SK-N-SH (cell line): ENCODE measurements at regions not wholly inside any gene's neighbourhood (a gene's known extent, or its start where the extent isn't known, plus 50 kb on each side); places are given as distances from the start of the nearest gene placed in this dataset.

Experiments
- CTCF ChIA-PET: fragments of 300-600, 350-600 bp; formaldehyde crosslinking; extraction: SDS; loops from one replicate; lab custom pipeline; 2021; lab: Yijun Ruan, JAX
- POLR2A ChIA-PET: fragments of 350-600 bp; sonication (Branson Sonifier 250); formaldehyde crosslinking; extraction: SDS; loops from one replicate; lab custom pipeline; 2020; ENCODE audit warnings: antibody characterized with exemption, inconsistent platforms; lab: Yijun Ruan, JAX
- DNase-seq: peaks from one replicate; pipeline ENCODE4 v3.0.0; 2012
- H2AFZ ChIP-seq: fragments of 200-600 bp; sonication (generic); 2 replicates; pipeline ENCODE4 v1.8.1; 2016; ENCODE audit warnings: antibody characterized with exemption, mild to moderate bottlenecking, low read depth
- H3F3A ChIP-seq: fragments of 200-600 bp; sonication (generic); replicated peaks from 2 replicates; pipeline ENCODE3; 2016; ENCODE audit warnings: antibody characterized with exemption, mild to moderate bottlenecking; ENCODE audit not compliant: insufficient read depth
- H3K27ac ChIP-seq, 2 experiments: fragments of 200-500 bp in 1 of 2; fragments of 200-600 bp in 1 of 2; sonication (Bioruptor generic) in 1 of 2; sonication (generic), shearing (Covaris generic) in 1 of 2; 2 replicates each; pipeline versions ENCODE4 v1.5.1 to v1.6.1; 2014 to 2016; ENCODE audit warnings: low read depth in 2 of 2, inconsistent platforms in 1 of 2, low read length in 1 of 2, mild to moderate bottlenecking in 1 of 2, mixed read lengths in 1 of 2
- H3K27me3 ChIP-seq: fragments of 200-600 bp; sonication (generic), shearing (Covaris generic); 2 replicates; pipeline ENCODE4 v1.6.1; 2016; ENCODE audit warnings: mixed run types; ENCODE audit not compliant: insufficient read depth
- H3K36me3 ChIP-seq, 2 experiments: fragments of 200-500 bp in 1 of 2; fragments of 200-600 bp in 1 of 2; sonication (Bioruptor generic) in 1 of 2; sonication (generic) in 1 of 2; replicated peaks in 1 of 2; 2 replicates each; pipeline versions ENCODE3 to v1.5.1; 2014 to 2016; ENCODE audit warnings: low read length in 1 of 2, mild to moderate bottlenecking in 1 of 2; ENCODE audit not compliant: insufficient read depth in 2 of 2, control insufficient read depth in 1 of 2
- H3K4me1 ChIP-seq, 2 experiments: fragments of 200-500 bp in 1 of 2; fragments of 200-600 bp in 1 of 2; sonication (Bioruptor generic) in 1 of 2; sonication (generic), shearing (Covaris generic) in 1 of 2; 2 replicates each; pipeline versions ENCODE4 v1.5.1 to v1.6.1; 2014 to 2016; ENCODE audit warnings: low read depth in 1 of 2, low read length in 1 of 2, mixed run types in 1 of 2; ENCODE audit not compliant: insufficient read depth in 2 of 2, control insufficient read depth in 1 of 2
- H3K4me2 ChIP-seq: fragments of 200-600 bp; sonication (generic), shearing (Covaris generic); 2 replicates; pipeline ENCODE4 v1.6.1; 2017; ENCODE audit warnings: mixed run types
- H3K4me3 ChIP-seq, 2 experiments: fragments of 200-500 bp in 1 of 2; fragments of 200-600 bp in 1 of 2; sonication (Bioruptor generic) in 1 of 2; sonication (generic), shearing (Covaris generic) in 1 of 2; 2 replicates each; pipeline versions ENCODE4 v1.5.1 to v1.8.1; 2014 to 2016; ENCODE audit warnings: low read depth in 2 of 2, inconsistent platforms in 1 of 2, low read length in 1 of 2, mild to moderate bottlenecking in 1 of 2, mixed read lengths in 1 of 2, moderate library complexity in 1 of 2
- H3K79me2 ChIP-seq: fragments of 200-600 bp; sonication (generic); 2 replicates; pipeline ENCODE4 v1.8.1; 2017; ENCODE audit warnings: mild to moderate bottlenecking; ENCODE audit not compliant: insufficient read depth
- H3K9ac ChIP-seq: fragments of 200-600 bp; sonication (generic); 2 replicates; pipeline ENCODE4 v1.6.1; 2017; ENCODE audit warnings: mixed run types
- H3K9me2 ChIP-seq: fragments of 200-600 bp; sonication (generic); 2 replicates; pipeline ENCODE4 v1.6.1; 2017; ENCODE audit warnings: mixed run types
- H3K9me3 ChIP-seq: fragments of 200-600 bp; sonication (generic); 2 replicates; pipeline ENCODE4 v1.6.1; 2017; ENCODE audit warnings: mixed run types, mild to moderate bottlenecking, moderate library complexity
- H4K20me1 ChIP-seq: fragments of 200-600 bp; sonication (generic); 2 replicates; pipeline ENCODE4 v1.6.1; 2017; ENCODE audit warnings: mild to moderate bottlenecking, mixed run types; ENCODE audit not compliant: insufficient read depth
- CHD2 ChIP-seq: fragments of 150-350 bp; IDR thresholded peaks from 2 replicates; pipeline ENCODE4 v1.6.1; 2018; ENCODE audit warnings: low read length; ENCODE audit not compliant: partially characterized antibody
- ELF1 ChIP-seq: IDR thresholded peaks from 2 replicates; pipeline ENCODE4 v1.4.0; 2012
- EP300 ChIP-seq, 2 experiments: IDR thresholded peaks; 2 replicates each; pipeline versions ENCODE4 v1.4.0 to v1.6.1; 2012; ENCODE audit warnings: borderline replicate concordance in 1 of 2, low read depth in 1 of 2, low read length in 1 of 2
- EZH2phosphoT487 ChIP-seq: fragments of 200-600 bp; sonication (generic); IDR thresholded peaks from 2 replicates; pipeline ENCODE4 v1.6.1; 2017; ENCODE audit warnings: low read depth, mixed run types, mild to moderate bottlenecking, antibody characterized with exemption, moderate library complexity, borderline replicate concordance
- FOSL2 ChIP-seq: IDR thresholded peaks from 2 replicates; pipeline ENCODE4 v1.4.0; 2012; ENCODE audit warnings: low read depth, mild to moderate bottlenecking, moderate library complexity, borderline replicate concordance
- FOXJ3 ChIP-seq: sonication (generic); formaldehyde crosslinking; IDR thresholded peaks from 2 replicates; pipeline ENCODE4 v1.5.1; 2020; ENCODE audit warnings: mild to moderate bottlenecking, missing genetic modification reagents
- GATA2 ChIP-seq: sonication (generic); formaldehyde crosslinking; IDR thresholded peaks from 2 replicates; pipeline ENCODE4 v1.5.0; 2020; ENCODE audit warnings: mild to moderate bottlenecking, missing genetic modification reagents
- JUND ChIP-seq: IDR thresholded peaks from 2 replicates; pipeline ENCODE4 v1.4.0; 2012
- MEF2A ChIP-seq: IDR thresholded peaks from 2 replicates; pipeline ENCODE4 v1.4.0; 2012; ENCODE audit warnings: low read depth, borderline replicate concordance
- RAD21 ChIP-seq: IDR thresholded peaks from 2 replicates; pipeline ENCODE4 v1.6.1; 2012; ENCODE audit warnings: mild to moderate bottlenecking, low read length
- SIN3A ChIP-seq: IDR thresholded peaks from 2 replicates; pipeline ENCODE4 v1.6.1; 2012; ENCODE audit warnings: low read depth, mild to moderate bottlenecking, low read length, moderate library complexity, borderline replicate concordance
- SMC3 ChIP-seq: IDR thresholded peaks from 2 replicates; pipeline ENCODE4 v1.6.1; 2012; ENCODE audit warnings: low read depth, low read length, improper control_type of control experiment
- TAF1 ChIP-seq: IDR thresholded peaks from 2 replicates; pipeline ENCODE4 v1.6.1; 2012; ENCODE audit warnings: low read depth, mild to moderate bottlenecking, low read length, moderate library complexity, borderline replicate concordance
- TCF12 ChIP-seq: IDR thresholded peaks from 2 replicates; pipeline ENCODE4 v1.4.0; 2012
- WGBS: methylation state at CpG from one replicate; pipeline ENCODE4 v1.1.6; 2017; ENCODE audit warnings: low lambda C conversion rate; 5-methylcytosine and 5-hydroxymethylcytosine counted together
- TF ChIP-seq, protein P1 (sequence below): fragments of 150-350 bp; IDR thresholded peaks from 2 replicates; pipeline ENCODE4 v1.6.1; 2016; ENCODE audit warnings: mild to moderate bottlenecking, low read depth, low read length
- TF ChIP-seq, protein P2 (sequence below): fragments of 200-600 bp; sonication (generic); IDR thresholded peaks from 2 replicates; pipeline ENCODE4 v1.6.1; 2017; ENCODE audit warnings: antibody characterized with exemption, mild to moderate bottlenecking, moderate library complexity
- TF ChIP-seq, protein P3 (sequence below): fragments of 150-350 bp; IDR thresholded peaks from 2 replicates; pipeline ENCODE4 v1.6.1; 2017; ENCODE audit warnings: antibody characterized with exemption, low read length, low read depth, borderline replicate concordance
- TF ChIP-seq, protein P4 (sequence below): IDR thresholded peaks from 2 replicates; pipeline ENCODE4 v1.4.0; 2012; ENCODE audit warnings: low read depth, borderline replicate concordance
- TF ChIP-seq, protein P5 (sequence below): IDR thresholded peaks from 2 replicates; pipeline ENCODE4 v1.4.0; 2012; ENCODE audit warnings: low read depth, borderline replicate concordance

DNA sequence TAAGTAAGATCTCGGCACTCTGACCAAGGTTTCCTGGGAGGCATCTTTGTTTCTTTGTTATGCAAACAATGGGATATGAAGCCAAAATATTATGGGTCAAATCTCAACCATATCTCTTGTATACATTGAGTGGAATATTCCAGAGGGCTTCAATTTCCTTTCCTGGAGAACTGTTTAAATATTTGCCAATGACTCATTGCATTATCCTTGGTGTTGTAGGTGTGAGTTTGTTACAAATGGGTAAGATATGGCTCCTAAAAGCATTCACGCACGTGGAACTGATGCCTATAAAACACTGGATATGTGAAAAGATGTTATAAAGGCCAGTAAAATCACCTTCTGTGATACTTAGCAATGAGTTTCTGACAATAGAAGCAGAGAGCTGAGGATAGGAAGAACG is 150.5 kb upstream of the WDR1 start (continued):
- TF ChIP-seq, protein P1, sequence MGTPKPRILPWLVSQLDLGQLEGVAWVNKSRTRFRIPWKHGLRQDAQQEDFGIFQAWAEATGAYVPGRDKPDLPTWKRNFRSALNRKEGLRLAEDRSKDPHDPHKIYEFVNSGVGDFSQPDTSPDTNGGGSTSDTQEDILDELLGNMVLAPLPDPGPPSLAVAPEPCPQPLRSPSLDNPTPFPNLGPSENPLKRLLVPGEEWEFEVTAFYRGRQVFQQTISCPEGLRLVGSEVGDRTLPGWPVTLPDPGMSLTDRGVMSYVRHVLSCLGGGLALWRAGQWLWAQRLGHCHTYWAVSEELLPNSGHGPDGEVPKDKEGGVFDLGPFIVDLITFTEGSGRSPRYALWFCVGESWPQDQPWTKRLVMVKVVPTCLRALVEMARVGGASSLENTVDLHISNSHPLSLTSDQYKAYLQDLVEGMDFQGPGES, result no peak
- TF ChIP-seq TAF1, result no peak
- no peak for TF ChIP-seq FOXJ3 (CRISPR knock-in tag)
- TF ChIP-seq, all 33 proteins: peak for 0

DNA sequence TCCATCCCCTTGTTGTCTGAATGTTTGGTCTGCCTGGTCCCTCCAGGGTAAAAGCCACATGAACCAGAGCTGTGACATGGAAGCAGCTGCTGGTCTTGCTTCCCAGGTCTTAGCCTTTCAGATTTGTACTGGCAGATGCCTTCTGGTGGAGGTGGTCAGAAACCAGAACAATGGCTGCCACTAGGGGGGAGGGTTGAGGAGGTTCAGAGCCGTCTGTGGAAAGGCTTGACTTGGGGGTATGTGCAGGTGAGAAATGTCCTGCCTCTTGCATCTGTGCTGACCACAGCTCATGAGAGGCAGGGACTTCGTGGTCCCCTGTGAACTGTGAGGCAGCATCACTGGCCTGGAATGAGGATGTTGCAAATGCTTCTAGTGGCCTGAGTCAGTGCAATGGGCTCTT is 144.2 kb upstream of the WDR1 start:
- H3K4me1 ChIP-seq, result no peaks in the 10 kb centered on the region
- no peaks in the 10 kb centered on the region for H3F3A ChIP-seq

More for the DNA sequence above, 144.2 kb upstream of the WDR1 start:
- H3K9ac ChIP-seq, result no peak overlapping the region
- ChIA-PET CTCF (no interaction called here), POLR2A (no interaction called here)
- H3K9me2 ChIP-seq, result no peaks in the 10 kb centered on the region
- H3K4me3 ChIP-seq, result no peak overlapping the region
- H2AFZ ChIP-seq, result no peak overlapping the region
- H3K27ac ChIP-seq, result no peak overlapping the region
- TF ChIP-seq FOXJ3 (CRISPR knock-in tag) (no peak), EZH2phosphoT487 (no peak), FOSL2 (no peak), GATA2 (CRISPR knock-in tag) (no peak), RAD21 (no peak), MEF2A (no peak), TCF12 (no peak), SIN3A (no peak), ELF1 (no peak), EP300 (IDR thresholded peaks at IDR 0.05; ENCODE audit: borderline replicate concordance in 1 of 2, low read depth in 1 of 2, low read length in 1 of 2) (no peak), JUND (no peak), CHD2 (no peak), SMC3 (no peak)
- TF ChIP-seq, protein P2, sequence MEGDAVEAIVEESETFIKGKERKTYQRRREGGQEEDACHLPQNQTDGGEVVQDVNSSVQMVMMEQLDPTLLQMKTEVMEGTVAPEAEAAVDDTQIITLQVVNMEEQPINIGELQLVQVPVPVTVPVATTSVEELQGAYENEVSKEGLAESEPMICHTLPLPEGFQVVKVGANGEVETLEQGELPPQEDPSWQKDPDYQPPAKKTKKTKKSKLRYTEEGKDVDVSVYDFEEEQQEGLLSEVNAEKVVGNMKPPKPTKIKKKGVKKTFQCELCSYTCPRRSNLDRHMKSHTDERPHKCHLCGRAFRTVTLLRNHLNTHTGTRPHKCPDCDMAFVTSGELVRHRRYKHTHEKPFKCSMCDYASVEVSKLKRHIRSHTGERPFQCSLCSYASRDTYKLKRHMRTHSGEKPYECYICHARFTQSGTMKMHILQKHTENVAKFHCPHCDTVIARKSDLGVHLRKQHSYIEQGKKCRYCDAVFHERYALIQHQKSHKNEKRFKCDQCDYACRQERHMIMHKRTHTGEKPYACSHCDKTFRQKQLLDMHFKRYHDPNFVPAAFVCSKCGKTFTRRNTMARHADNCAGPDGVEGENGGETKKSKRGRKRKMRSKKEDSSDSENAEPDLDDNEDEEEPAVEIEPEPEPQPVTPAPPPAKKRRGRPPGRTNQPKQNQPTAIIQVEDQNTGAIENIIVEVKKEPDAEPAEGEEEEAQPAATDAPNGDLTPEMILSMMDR, result no peak
- TF ChIP-seq, protein P3, sequence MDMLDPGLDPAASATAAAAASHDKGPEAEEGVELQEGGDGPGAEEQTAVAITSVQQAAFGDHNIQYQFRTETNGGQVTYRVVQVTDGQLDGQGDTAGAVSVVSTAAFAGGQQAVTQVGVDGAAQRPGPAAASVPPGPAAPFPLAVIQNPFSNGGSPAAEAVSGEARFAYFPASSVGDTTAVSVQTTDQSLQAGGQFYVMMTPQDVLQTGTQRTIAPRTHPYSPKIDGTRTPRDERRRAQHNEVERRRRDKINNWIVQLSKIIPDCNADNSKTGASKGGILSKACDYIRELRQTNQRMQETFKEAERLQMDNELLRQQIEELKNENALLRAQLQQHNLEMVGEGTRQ, result no peak
- TF ChIP-seq, protein P4, sequence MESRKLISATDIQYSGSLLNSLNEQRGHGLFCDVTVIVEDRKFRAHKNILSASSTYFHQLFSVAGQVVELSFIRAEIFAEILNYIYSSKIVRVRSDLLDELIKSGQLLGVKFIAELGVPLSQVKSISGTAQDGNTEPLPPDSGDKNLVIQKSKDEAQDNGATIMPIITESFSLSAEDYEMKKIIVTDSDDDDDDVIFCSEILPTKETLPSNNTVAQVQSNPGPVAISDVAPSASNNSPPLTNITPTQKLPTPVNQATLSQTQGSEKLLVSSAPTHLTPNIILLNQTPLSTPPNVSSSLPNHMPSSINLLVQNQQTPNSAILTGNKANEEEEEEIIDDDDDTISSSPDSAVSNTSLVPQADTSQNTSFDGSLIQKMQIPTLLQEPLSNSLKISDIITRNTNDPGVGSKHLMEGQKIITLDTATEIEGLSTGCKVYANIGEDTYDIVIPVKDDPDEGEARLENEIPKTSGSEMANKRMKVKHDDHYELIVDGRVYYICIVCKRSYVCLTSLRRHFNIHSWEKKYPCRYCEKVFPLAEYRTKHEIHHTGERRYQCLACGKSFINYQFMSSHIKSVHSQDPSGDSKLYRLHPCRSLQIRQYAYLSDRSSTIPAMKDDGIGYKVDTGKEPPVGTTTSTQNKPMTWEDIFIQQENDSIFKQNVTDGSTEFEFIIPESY, result no peak
- TF ChIP-seq, protein P1, result no peak
- TF ChIP-seq, protein P5, sequence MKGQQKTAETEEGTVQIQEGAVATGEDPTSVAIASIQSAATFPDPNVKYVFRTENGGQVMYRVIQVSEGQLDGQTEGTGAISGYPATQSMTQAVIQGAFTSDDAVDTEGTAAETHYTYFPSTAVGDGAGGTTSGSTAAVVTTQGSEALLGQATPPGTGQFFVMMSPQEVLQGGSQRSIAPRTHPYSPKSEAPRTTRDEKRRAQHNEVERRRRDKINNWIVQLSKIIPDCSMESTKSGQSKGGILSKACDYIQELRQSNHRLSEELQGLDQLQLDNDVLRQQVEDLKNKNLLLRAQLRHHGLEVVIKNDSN, result no peak
- no peaks in the 10 kb centered on the region for H3K36me3 ChIP-seq
- H4K20me1 ChIP-seq, result no peaks in the 10 kb centered on the region
- no peak overlapping the region for H3K4me2 ChIP-seq
- no peaks in the 10 kb centered on the region for H3K79me2 ChIP-seq
- no peaks in the 10 kb centered on the region for H3K27me3 ChIP-seq
- H3K9me3 ChIP-seq, result no peaks in the 10 kb centered on the region
- WGBS, result 0% methylated on average over 2 of the region's 2 CpGs
- DNase-seq, result no peak
